GM23338 (cell line): ENCODE measurements at regions not wholly inside any gene's neighbourhood (a gene's known extent, or its start where the extent isn't known, plus 50 kb on each side); places are given as distances from the start of the nearest gene placed in this dataset.
"Not testable (repeated sequence)": the region's sequence is repeated elsewhere in the genome, so short reads cannot be mapped to it uniquely, and the experiment has no call there.

Experiments used
- ATAC-seq: fragments of 200-7000 bp; cut with Tn5 transposase; 3 replicates; pipeline ENCODE4 v1.9.1; 2020
- DNase-seq: peaks from one replicate; pipeline ENCODE4 v3.0.0-alpha.2; 2015; ENCODE audit warnings: low spot score
- H2AFZ ChIP-seq: fragments of 200-600 bp; sonication (generic); 2 replicates; pipeline ENCODE4 v1.8.0; 2016; ENCODE audit warnings: antibody characterized with exemption, mild to moderate bottlenecking, moderate library complexity
- H3F3A ChIP-seq: fragments of 200-600 bp; sonication (generic); replicated peaks from 2 replicates; pipeline ENCODE4 v1.8.0; 2017; ENCODE audit warnings: antibody characterized with exemption, mixed run types, low read depth
- H3K27ac ChIP-seq: fragments of 200-600 bp; sonication (generic); 2 replicates; pipeline ENCODE4 v1.6.1; 2016; ENCODE audit warnings: low read depth
- H3K27me3 ChIP-seq: fragments of 200-600 bp; sonication (generic); 2 replicates; pipeline ENCODE4 v1.8.0; 2016; ENCODE audit warnings: mild to moderate bottlenecking, mixed run types, moderate library complexity; ENCODE audit not compliant: insufficient read depth
- H3K36me3 ChIP-seq: fragments of 200-600 bp; sonication (generic); 2 replicates; pipeline ENCODE4 v1.8.0; 2016; ENCODE audit warnings: mild to moderate bottlenecking; ENCODE audit not compliant: insufficient read depth
- H3K4me1 ChIP-seq: fragments of 200-600 bp; sonication (generic); 2 replicates; pipeline ENCODE4 v1.8.0; 2016; ENCODE audit warnings: mild to moderate bottlenecking, moderate library complexity; ENCODE audit not compliant: insufficient read depth
- H3K4me2 ChIP-seq: fragments of 200-600 bp; sonication (generic); 2 replicates; pipeline ENCODE4 v1.7.1; 2017; ENCODE audit warnings: mixed run types
- H3K4me3 ChIP-seq: fragments of 200-600 bp; sonication (generic); 2 replicates; pipeline ENCODE4 v1.6.1; 2016; ENCODE audit warnings: mixed run types
- H3K79me2 ChIP-seq: fragments of 200-600 bp; sonication (generic); replicated peaks from 2 replicates; pipeline ENCODE4 v1.8.0; 2017; ENCODE audit warnings: mild to moderate bottlenecking; ENCODE audit not compliant: insufficient read depth
- H3K9me2 ChIP-seq: fragments of 200-600 bp; sonication (generic); 2 replicates; pipeline ENCODE4 v1.8.0; 2017; ENCODE audit not compliant: insufficient read depth
- H4K20me1 ChIP-seq: fragments of 200-600 bp; sonication (generic); replicated peaks from 2 replicates; pipeline ENCODE4 v1.8.0; 2017; ENCODE audit warnings: mild to moderate bottlenecking; ENCODE audit not compliant: insufficient read depth
- H3K27ac Mint-ChIP-seq: 2 replicates; pipeline ENCODE4 v1.8.0; 2020; ENCODE audit warnings: inconsistent platforms, mild to moderate bottlenecking, moderate library complexity, mixed read lengths
- H3K27me3 Mint-ChIP-seq: 3 replicates; pipeline ENCODE4 v1.8.0; 2022; ENCODE audit warnings: low read depth, mild to moderate bottlenecking, moderate library complexity, mixed read lengths, inconsistent platforms; ENCODE audit not compliant: insufficient read depth, poor library complexity
- H3K36me3 Mint-ChIP-seq: 3 replicates; pipeline ENCODE4 v1.8.0; 2021; ENCODE audit warnings: low read depth, mild to moderate bottlenecking, inconsistent platforms, moderate library complexity, mixed read lengths
- H3K4me1 Mint-ChIP-seq: 3 replicates; pipeline ENCODE4 v1.8.0; 2020; ENCODE audit warnings: mild to moderate bottlenecking, inconsistent platforms, mixed read lengths
- H3K4me3 Mint-ChIP-seq: 3 replicates; pipeline ENCODE4 v1.8.0; 2021; ENCODE audit warnings: moderate library complexity, mild to moderate bottlenecking, inconsistent platforms, mixed read lengths
- H3K9me3 Mint-ChIP-seq: 3 replicates; pipeline ENCODE4 v1.8.0; 2020; ENCODE audit warnings: moderate library complexity, mild to moderate bottlenecking, inconsistent platforms, mixed read lengths
- CREB1 ChIP-seq: fragments of 250-450 bp; sonication (Bioruptor Pico); IDR thresholded peaks from 2 replicates; pipeline ENCODE4 v1.5.0; 2020; ENCODE audit warnings: low read depth, mild to moderate bottlenecking, moderate library complexity
- EZH2 ChIP-seq: fragments of 200-600 bp; sonication (generic); IDR thresholded peaks from one replicate; pipeline ENCODE4 v1.8.0; 2017; ENCODE audit warnings: antibody characterized with exemption, mild to moderate bottlenecking, low read depth; ENCODE audit not compliant: unreplicated experiment
- EZH2phosphoT487 ChIP-seq: fragments of 200-600 bp; sonication (generic); IDR thresholded peaks from one replicate; pipeline ENCODE4 v1.8.1; 2018; ENCODE audit warnings: antibody characterized with exemption; ENCODE audit not compliant: unreplicated experiment
- POLR2AphosphoS5 ChIP-seq: IDR thresholded peaks from 2 replicates; pipeline ENCODE4 v1.6.1; 2016; ENCODE audit warnings: antibody characterized with exemption, low read depth
- STAT1 ChIP-seq: IDR thresholded peaks from one replicate; pipeline ENCODE4 v1.6.1; 2016; ENCODE audit warnings: antibody characterized with exemption; ENCODE audit not compliant: unreplicated experiment
- ZNF114 ChIP-seq: fragments of 250-450 bp; sonication (Bioruptor Pico); IDR thresholded peaks from 2 replicates; pipeline ENCODE4 v1.5.0; 2020; ENCODE audit warnings: mild to moderate bottlenecking, moderate library complexity
- ZNF331 ChIP-seq: fragments of 250-450 bp; sonication (Bioruptor Pico); IDR thresholded peaks from 2 replicates; pipeline ENCODE4 v1.5.0; 2020; ENCODE audit warnings: low read depth, mild to moderate bottlenecking, moderate library complexity
- TF ChIP-seq, protein P1 (sequence below), 2 experiments: fragments of 200-600 bp in 1 of 2; sonication (generic) in 1 of 2; conservative IDR thresholded peaks; 2 replicates each; pipeline versions ENCODE4 v1.5.1 to v1.6.1; 2016 to 2017; ENCODE audit warnings: antibody characterized with exemption in 2 of 2, low read depth in 2 of 2, mild to moderate bottlenecking in 2 of 2, moderate library complexity in 1 of 2
- TF ChIP-seq, protein P2 (sequence below): IDR thresholded peaks from one replicate; pipeline ENCODE4 v1.6.1; 2018; ENCODE audit warnings: antibody characterized with exemption; ENCODE audit not compliant: unreplicated experiment

DNA sequence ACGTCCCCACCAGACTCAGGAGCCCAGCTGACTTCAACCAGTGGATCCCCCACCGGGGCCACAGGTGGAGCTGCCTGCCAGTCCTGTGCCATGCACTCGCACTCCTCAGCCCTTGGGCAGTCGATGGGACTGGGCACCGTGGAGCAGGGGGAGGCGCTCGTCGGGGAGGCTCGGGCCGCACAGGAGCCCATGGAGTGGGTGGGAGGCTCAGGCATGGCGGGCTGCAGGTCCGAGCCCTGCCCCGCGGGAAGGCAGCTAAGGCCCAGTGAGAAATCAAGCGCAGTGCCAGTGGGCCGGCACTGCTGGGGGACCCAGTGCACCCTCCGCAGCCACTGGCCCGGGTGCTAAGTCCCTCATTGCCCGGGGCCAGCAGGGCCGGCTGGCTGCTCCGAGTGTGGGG is 52.3 kb upstream of the LRRC30 start:
- not testable (repeated sequence) for H3K36me3 ChIP-seq, H3K9me3 Mint-ChIP-seq, H4K20me1 ChIP-seq, H3K9me2 ChIP-seq, H3K36me3 Mint-ChIP-seq, H3F3A ChIP-seq, H3K4me1 ChIP-seq, H2AFZ ChIP-seq, H3K27me3 Mint-ChIP-seq, H3K27me3 ChIP-seq, H3K79me2 ChIP-seq, H3K27ac ChIP-seq, ATAC-seq, H3K27ac Mint-ChIP-seq, H3K4me3 Mint-ChIP-seq, H3K4me3 ChIP-seq, DNase-seq, H3K4me1 Mint-ChIP-seq, H3K4me2 ChIP-seq

DNA sequence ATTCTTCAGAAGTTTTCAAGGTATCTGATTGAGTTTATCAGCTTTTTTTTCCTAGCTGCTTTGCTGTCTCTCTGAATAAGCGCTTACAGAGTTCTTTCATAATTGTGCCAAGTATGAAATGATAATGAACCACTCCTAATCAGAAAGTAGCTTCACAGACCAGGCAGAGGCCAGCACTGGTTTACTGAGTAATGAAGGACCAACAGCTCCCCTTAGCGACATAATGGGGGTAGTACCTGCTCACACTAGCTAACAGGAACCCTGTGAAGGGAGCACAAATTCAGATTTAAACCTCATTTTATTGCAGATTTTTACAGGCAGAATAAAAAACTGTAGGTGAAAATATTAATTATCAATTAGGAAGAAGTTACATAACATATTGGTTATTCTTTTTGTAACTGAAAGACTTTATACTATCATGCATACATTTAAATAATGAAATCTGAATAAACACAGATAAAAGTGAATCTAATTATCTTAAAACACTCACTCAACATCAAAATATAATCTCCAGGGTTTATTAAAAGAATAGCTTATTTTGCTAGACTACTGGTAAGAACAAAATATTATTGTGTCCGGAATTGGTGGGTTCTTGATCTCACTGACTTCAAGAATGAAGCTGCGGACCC is 53.7 kb upstream of the LRRC30 start:
- H3F3A ChIP-seq, result no peaks in the 10 kb centered on the region
- H2AFZ ChIP-seq, result no peak overlapping the region
- no peaks in the 10 kb centered on the region for H4K20me1 ChIP-seq
- H3K36me3 ChIP-seq, result no peaks in the 10 kb centered on the region
- H3K27me3 ChIP-seq, result no peaks in the 10 kb centered on the region
- Mint-ChIP-seq H3K4me1 (no peaks in the 10 kb centered on the region), H3K27ac (no peak overlapping the region), H3K27me3 (no peaks in the 10 kb centered on the region), H3K9me3 (no peaks in the 10 kb centered on the region), H3K4me3 (no peak overlapping the region), H3K36me3 (no peaks in the 10 kb centered on the region)
- ATAC-seq, result peak; percentile 96
- TF ChIP-seq EZH2phosphoT487, result no peak
- TF ChIP-seq, protein P1, sequence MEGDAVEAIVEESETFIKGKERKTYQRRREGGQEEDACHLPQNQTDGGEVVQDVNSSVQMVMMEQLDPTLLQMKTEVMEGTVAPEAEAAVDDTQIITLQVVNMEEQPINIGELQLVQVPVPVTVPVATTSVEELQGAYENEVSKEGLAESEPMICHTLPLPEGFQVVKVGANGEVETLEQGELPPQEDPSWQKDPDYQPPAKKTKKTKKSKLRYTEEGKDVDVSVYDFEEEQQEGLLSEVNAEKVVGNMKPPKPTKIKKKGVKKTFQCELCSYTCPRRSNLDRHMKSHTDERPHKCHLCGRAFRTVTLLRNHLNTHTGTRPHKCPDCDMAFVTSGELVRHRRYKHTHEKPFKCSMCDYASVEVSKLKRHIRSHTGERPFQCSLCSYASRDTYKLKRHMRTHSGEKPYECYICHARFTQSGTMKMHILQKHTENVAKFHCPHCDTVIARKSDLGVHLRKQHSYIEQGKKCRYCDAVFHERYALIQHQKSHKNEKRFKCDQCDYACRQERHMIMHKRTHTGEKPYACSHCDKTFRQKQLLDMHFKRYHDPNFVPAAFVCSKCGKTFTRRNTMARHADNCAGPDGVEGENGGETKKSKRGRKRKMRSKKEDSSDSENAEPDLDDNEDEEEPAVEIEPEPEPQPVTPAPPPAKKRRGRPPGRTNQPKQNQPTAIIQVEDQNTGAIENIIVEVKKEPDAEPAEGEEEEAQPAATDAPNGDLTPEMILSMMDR (conservative IDR thresholded peaks at IDR 0.05; ENCODE audit: low read depth in 2 of 2), result peak; percentile 86 to 90
- H3K9me2 ChIP-seq, result no peaks in the 10 kb centered on the region
- no peak overlapping the region for H3K4me3 ChIP-seq
- no peak overlapping the region for H3K4me2 ChIP-seq
- no peaks in the 10 kb centered on the region for H3K4me1 ChIP-seq
- peak; percentile 72 for DNase-seq
- no peaks in the 10 kb centered on the region for H3K79me2 ChIP-seq
- H3K27ac ChIP-seq, result no peak overlapping the region

DNA sequence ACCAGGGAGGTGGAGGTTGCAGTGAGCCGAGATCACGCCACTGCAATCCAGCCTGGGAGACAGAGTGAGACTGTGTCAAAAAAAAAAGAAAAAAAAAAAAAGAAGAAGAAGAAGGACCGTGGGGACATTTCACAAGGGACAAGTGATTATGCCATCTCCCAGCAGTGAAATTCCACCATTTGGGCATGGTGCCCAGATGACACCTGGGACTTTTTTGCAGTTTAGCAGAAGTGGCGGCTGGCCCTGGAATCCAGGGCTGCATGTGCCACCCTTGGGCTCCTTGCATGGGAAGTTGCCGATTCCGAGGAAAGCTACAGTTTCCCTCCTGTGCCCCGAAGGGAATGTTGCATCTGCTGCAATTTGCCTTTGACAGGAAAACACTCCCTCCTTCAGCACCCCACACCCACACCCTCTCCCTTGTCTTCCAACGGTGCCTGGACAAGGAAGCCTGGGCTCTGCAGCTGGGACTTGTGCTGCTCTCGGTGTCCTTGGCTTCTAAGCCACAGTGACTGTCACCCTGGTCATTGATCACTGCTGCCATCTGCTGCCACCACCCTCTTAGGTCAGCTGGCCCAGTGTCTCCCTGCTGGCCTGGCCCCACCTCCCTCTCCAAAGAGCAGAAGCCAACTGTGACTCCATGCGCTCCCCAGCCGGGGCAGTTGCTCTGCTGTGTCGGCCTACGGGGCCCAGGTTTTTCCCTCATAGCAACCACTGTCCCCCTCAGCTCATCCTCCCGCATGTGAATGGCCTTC is 56.4 kb upstream of the LRRC30 start:
- Histone ChIP-seq H3K4me2 (no peak overlapping the region), H2AFZ (0 out of 2 replicates have a peak overlapping the region, but pooled peaks have one; percentile 10), H3K4me1 (no peaks in the 10 kb centered on the region), H3K4me3 (no peak overlapping the region), H4K20me1 (no peaks in the 10 kb centered on the region), H3K27ac (no peak overlapping the region), H3K36me3 (no peaks in the 10 kb centered on the region), H3K9me2 (no peaks in the 10 kb centered on the region), H3K79me2 (no peaks in the 10 kb centered on the region), H3F3A (no peaks in the 10 kb centered on the region), H3K27me3 (no peaks in the 10 kb centered on the region)
- no peaks in the 10 kb centered on the region for H3K9me3 Mint-ChIP-seq
- TF ChIP-seq STAT1 (no peak), ZNF114 (CRISPR knock-in tag) (no peak), POLR2AphosphoS5 (no peak), ZNF331 (CRISPR knock-in tag) (no peak), CREB1 (no peak), EZH2 (no peak)
- TF ChIP-seq, protein P2, sequence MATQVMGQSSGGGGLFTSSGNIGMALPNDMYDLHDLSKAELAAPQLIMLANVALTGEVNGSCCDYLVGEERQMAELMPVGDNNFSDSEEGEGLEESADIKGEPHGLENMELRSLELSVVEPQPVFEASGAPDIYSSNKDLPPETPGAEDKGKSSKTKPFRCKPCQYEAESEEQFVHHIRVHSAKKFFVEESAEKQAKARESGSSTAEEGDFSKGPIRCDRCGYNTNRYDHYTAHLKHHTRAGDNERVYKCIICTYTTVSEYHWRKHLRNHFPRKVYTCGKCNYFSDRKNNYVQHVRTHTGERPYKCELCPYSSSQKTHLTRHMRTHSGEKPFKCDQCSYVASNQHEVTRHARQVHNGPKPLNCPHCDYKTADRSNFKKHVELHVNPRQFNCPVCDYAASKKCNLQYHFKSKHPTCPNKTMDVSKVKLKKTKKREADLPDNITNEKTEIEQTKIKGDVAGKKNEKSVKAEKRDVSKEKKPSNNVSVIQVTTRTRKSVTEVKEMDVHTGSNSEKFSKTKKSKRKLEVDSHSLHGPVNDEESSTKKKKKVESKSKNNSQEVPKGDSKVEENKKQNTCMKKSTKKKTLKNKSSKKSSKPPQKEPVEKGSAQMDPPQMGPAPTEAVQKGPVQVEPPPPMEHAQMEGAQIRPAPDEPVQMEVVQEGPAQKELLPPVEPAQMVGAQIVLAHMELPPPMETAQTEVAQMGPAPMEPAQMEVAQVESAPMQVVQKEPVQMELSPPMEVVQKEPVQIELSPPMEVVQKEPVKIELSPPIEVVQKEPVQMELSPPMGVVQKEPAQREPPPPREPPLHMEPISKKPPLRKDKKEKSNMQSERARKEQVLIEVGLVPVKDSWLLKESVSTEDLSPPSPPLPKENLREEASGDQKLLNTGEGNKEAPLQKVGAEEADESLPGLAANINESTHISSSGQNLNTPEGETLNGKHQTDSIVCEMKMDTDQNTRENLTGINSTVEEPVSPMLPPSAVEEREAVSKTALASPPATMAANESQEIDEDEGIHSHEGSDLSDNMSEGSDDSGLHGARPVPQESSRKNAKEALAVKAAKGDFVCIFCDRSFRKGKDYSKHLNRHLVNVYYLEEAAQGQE, result no peak
- TF ChIP-seq, protein P1 (conservative IDR thresholded peaks at IDR 0.05; ENCODE audit: low read depth in 2 of 2), result peak; percentile 22 to 64; a peak in 3 of 4 replicates
- peaks cover 1% of the 10 kb centered on the region for H3K27me3 Mint-ChIP-seq
- DNase-seq, result peak; percentile 28
- ATAC-seq, result peak; percentile 56
- H3K36me3 Mint-ChIP-seq, result no peaks in the 10 kb centered on the region
- H3K4me3 Mint-ChIP-seq, result no peak overlapping the region
- no peaks in the 10 kb centered on the region for H3K4me1 Mint-ChIP-seq
- no peak overlapping the region for H3K27ac Mint-ChIP-seq
